Brain microvascular endothelial cell (primary cell): ENCODE measurements at regions not wholly inside any gene's neighbourhood (a gene's known extent, or its start where the extent isn't known, plus 50 kb on each side); places are given as distances from the start of the nearest gene placed in this dataset.
"Not testable (repeated sequence)": the region's sequence is repeated elsewhere in the genome, so short reads cannot be mapped to it uniquely, and the experiment has no call there.

ENCODE experiments used
- DNase-seq: peaks from one replicate; pipeline ENCODE4 v3.0.0-alpha.2; 2020
- H3K27ac ChIP-seq: fragments of 250-450 bp; sonication (Bioruptor Pico); 2 replicates; pipeline ENCODE4 v1.5.1; 2020; ENCODE audit warnings: mild to moderate bottlenecking, moderate library complexity
- H3K27me3 ChIP-seq: fragments of 250-450 bp; sonication (Bioruptor Pico); replicated peaks from 2 replicates; pipeline ENCODE4 v1.5.1; 2020; ENCODE audit warnings: mild to moderate bottlenecking
- H3K36me3 ChIP-seq: fragments of 250-450 bp; sonication (Bioruptor Pico); replicated peaks from 2 replicates; pipeline ENCODE4 v1.5.1; 2020; ENCODE audit warnings: mild to moderate bottlenecking
- H3K4me3 ChIP-seq: 2 replicates; pipeline ENCODE4 v1.5.1; 2011; ENCODE audit warnings: low read depth, mild to moderate bottlenecking, control low read depth, low read length, moderate library complexity
- CTCF ChIP-seq: IDR thresholded peaks from 2 replicates; pipeline ENCODE4 v1.5.1; 2011; ENCODE audit warnings: low read depth, mild to moderate bottlenecking, moderate library complexity, low read length, control low read depth, inconsistent platforms; ENCODE audit errors: missing control alignments
- in situ Hi-C: cut with HindIII; loops from 2 replicates; pipeline ENCODE4 v1.10.0; 2017; ENCODE audit warnings: low sequenced_read_pairs, low pct_ligation_motif_present

- no peak for TF ChIP-seq CTCF
- in situ Hi-C loops: no loop called here
- Histone ChIP-seq H3K27ac (no peak overlapping the region), H3K27me3 (no peaks in the 10 kb centered on the region), H3K4me3 (no peak overlapping the region), H3K36me3 (no peaks in the 10 kb centered on the region)
- DNase-seq: no peak
These were observed 365.7 kb upstream of the KLF6 start for GRCh38 chr10:4150676-4151075.

- H3K27me3 ChIP-seq, DNase-seq, H3K36me3 ChIP-seq, in situ Hi-C loops, H3K4me3 ChIP-seq, H3K27ac ChIP-seq: not testable (repeated sequence)
These were observed 364.5 kb upstream of the KLF6 start for GRCh38 chr10:4149460-4149859.

- DNase-seq: no peak
- H3K27ac ChIP-seq: no peak overlapping the region
- H3K27me3 ChIP-seq: no peaks in the 10 kb centered on the region
- H3K4me3 ChIP-seq: no peak overlapping the region
- in situ Hi-C loops: no loop called here
- no peaks in the 10 kb centered on the region for H3K36me3 ChIP-seq
- TF ChIP-seq CTCF: no peak
These were observed 362.2 kb upstream of the KLF6 start for GRCh38 chr10:4147245-4147644.

GRCh38 chr10:4144817-4145216 lies 359.8 kb upstream of the KLF6 start:
- DNase-seq: no peak
- in situ Hi-C loops: no loop called here
- H3K36me3 ChIP-seq: no peaks in the 10 kb centered on the region
- no peaks in the 10 kb centered on the region for H3K27me3 ChIP-seq
- H3K4me3 ChIP-seq: no peak overlapping the region
- no peak for TF ChIP-seq CTCF
- no peak overlapping the region for H3K27ac ChIP-seq

- no peaks in the 10 kb centered on the region for H3K27me3 ChIP-seq
- H3K36me3 ChIP-seq: no peaks in the 10 kb centered on the region
- H3K4me3 ChIP-seq: no peak overlapping the region
- H3K27ac ChIP-seq: no peak overlapping the region
- TF ChIP-seq CTCF: no peak
- DNase-seq: peak; percentile 22
- in situ Hi-C loops: no loop called here
These were observed 356.5 kb upstream of the KLF6 start for GRCh38 chr10:4141471-4141870.

GRCh38 chr10:4138146-4138721 lies 353.2 kb upstream of the KLF6 start:
- no peaks in the 10 kb centered on the region for H3K36me3 ChIP-seq
- H3K4me3 ChIP-seq: no peak overlapping the region
- H3K27me3 ChIP-seq: no peaks in the 10 kb centered on the region
- in situ Hi-C loops: no loop called here
- no peak for DNase-seq
- no peak overlapping the region for H3K27ac ChIP-seq
- TF ChIP-seq CTCF: no peak
